Sigmoid colon (tissue), 4 donors: ENCODE measurements at regions not wholly inside any gene's neighbourhood (a gene's known extent, or its start where the extent isn't known, plus 50 kb on each side); places are given as distances from the start of the nearest gene placed in this dataset.

Experiments used
- CTCF ChIP-seq, 4 experiments: fragments of 450-650 bp in 3 of 4; fragments of 200-600 bp in 1 of 4; IDR thresholded peaks; one replicate each; pipeline ENCODE4 v1.5.1; 2016 to 2019; ENCODE audit warnings: antibody characterized with exemption in 4 of 4, mild to moderate bottlenecking in 3 of 4, moderate library complexity in 2 of 4
- EP300 ChIP-seq, 4 donors: sonication (generic); formaldehyde crosslinking; IDR thresholded peaks; one replicate each; pipeline ENCODE4 v1.6.1; 2017; ENCODE audit warnings: antibody characterized with exemption in 4 of 4
- POLR2A ChIP-seq, 2 donors: fragments of 450-650 bp; IDR thresholded peaks; one replicate each; pipeline ENCODE4 v1.6.1; 2016; ENCODE audit warnings: antibody characterized with exemption in 2 of 2, mild to moderate bottlenecking in 2 of 2, moderate library complexity in 2 of 2

DNA sequence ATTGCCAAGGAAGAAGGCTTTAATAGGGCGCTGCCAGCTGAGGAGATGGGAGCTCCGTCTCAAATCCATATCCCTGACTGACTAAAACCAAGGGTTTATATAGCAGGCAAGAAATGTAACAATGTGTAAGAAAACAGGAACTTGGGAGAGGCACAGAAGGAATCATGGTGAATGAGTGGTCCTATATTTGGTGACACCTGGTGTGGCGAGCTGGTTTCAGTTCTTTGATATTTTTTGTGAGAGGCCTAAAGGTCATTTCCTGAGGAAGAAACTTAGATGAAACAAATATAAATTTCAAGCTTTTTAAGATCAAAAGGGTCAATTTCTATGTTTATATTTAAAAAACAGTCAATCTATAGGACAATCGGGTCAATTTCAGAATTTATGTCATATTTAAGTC, 826.3 kb downstream of the SLITRK6 start:
- TF ChIP-seq EP300 (IDR thresholded peaks at IDR 0.05) (no peak), CTCF (IDR thresholded peaks at IDR 0.05) (no peak), POLR2A (IDR thresholded peaks at IDR 0.05) (no peak)
